ENCODE measurements at regions not wholly inside any gene's neighbourhood (a gene's known extent, or its start where the extent isn't known, plus 50 kb on each side); places are given as distances from the start of the nearest gene placed in this dataset.
A peak's percentile ranks its signal among the peaks of the same experiment; 100 is the strongest.

GRCh38 chr2:47315475-47315874 lies 53.6 kb upstream of the EPCAM start:
- no peaks in the 10 kb centered on the region for H3K36me3 ChIP-seq (ENCODE audit: insufficient read depth, low read length)
- peaks cover 7% of the 10 kb centered on the region for H3K4me1 ChIP-seq (ENCODE audit: insufficient read depth, low read length)
- H2AFZ ChIP-seq (ENCODE audit: low read depth, low read length) = no peak overlapping the region
- no peaks in the 10 kb centered on the region for H3K9me3 Mint-ChIP-seq (ENCODE audit: unreplicated experiment)
- no peak for FAIRE-seq
- H3K4me2 ChIP-seq (ENCODE audit: low read length) = no peak overlapping the region
- no peaks in the 10 kb centered on the region for H3K27me3 ChIP-seq (ENCODE audit: insufficient read depth, low read length)
- H3K27me3 Mint-ChIP-seq (ENCODE audit: low read depth, unreplicated experiment) = no peaks in the 10 kb centered on the region
- no peak for TF ChIP-seq CTCF (IDR thresholded peaks at IDR 0.05; ENCODE audit: insufficient read depth, low read depth, low read length)
- no peak for TF ChIP-seq EZH2 (IDR thresholded peaks at IDR 0.05; ENCODE audit: insufficient read depth, low read length)
- no peak overlapping the region for H3K27ac Mint-ChIP-seq (ENCODE audit: unreplicated experiment)
- H3K79me2 ChIP-seq (ENCODE audit: insufficient read depth, low read length) = no peaks in the 10 kb centered on the region
- no peak overlapping the region for H3K9ac ChIP-seq (ENCODE audit: low read length)
- no peak overlapping the region for H3K27ac ChIP-seq (ENCODE audit: low read depth, low read length)
- H3K36me3 Mint-ChIP-seq (ENCODE audit: low read depth, unreplicated experiment) = no peaks in the 10 kb centered on the region
- no peaks in the 10 kb centered on the region for H3K9me3 ChIP-seq (ENCODE audit: insufficient read depth, low read depth, low read length)
- H3K4me3 ChIP-seq (ENCODE audit: insufficient read depth, low read depth, low read length) = no peak overlapping the region
- peaks cover 15% of the 10 kb centered on the region for H3K4me1 Mint-ChIP-seq (ENCODE audit: low read depth, unreplicated experiment)
- no peaks in the 10 kb centered on the region for H4K20me1 ChIP-seq (ENCODE audit: insufficient read depth, low read length)
- no peak overlapping the region for H3K4me3 Mint-ChIP-seq (ENCODE audit: unreplicated experiment)
- DNase-seq (ENCODE audit: low read depth) = no peak

GRCh38 chr2:47313728-47314127 lies 55.4 kb upstream of the EPCAM start:
- Histone ChIP-seq H3K36me3 (ENCODE audit: insufficient read depth, low read length) (no peaks in the 10 kb centered on the region), H4K20me1 (ENCODE audit: insufficient read depth, low read length) (no peaks in the 10 kb centered on the region), H3K4me3 (ENCODE audit: insufficient read depth, low read depth, low read length) (no peak overlapping the region), H3K27ac (ENCODE audit: low read depth, low read length) (no peak overlapping the region), H3K79me2 (ENCODE audit: insufficient read depth, low read length) (no peaks in the 10 kb centered on the region), H3K9ac (ENCODE audit: low read length) (no peak overlapping the region), H3K27me3 (ENCODE audit: insufficient read depth, low read length) (no peaks in the 10 kb centered on the region), H3K4me2 (ENCODE audit: low read length) (no peak overlapping the region), H3K4me1 (ENCODE audit: insufficient read depth, low read length) (peaks cover 10% of the 10 kb centered on the region), H3K9me3 (ENCODE audit: insufficient read depth, low read depth, low read length) (no peaks in the 10 kb centered on the region), H2AFZ (ENCODE audit: low read depth, low read length) (no peak overlapping the region)
- Mint-ChIP-seq H3K4me3 (ENCODE audit: unreplicated experiment) (no peak overlapping the region), H3K27ac (ENCODE audit: unreplicated experiment) (no peak overlapping the region), H3K4me1 (ENCODE audit: low read depth, unreplicated experiment) (peaks cover 27% of the 10 kb centered on the region), H3K27me3 (ENCODE audit: low read depth, unreplicated experiment) (no peaks in the 10 kb centered on the region), H3K9me3 (ENCODE audit: unreplicated experiment) (no peaks in the 10 kb centered on the region), H3K36me3 (ENCODE audit: low read depth, unreplicated experiment) (no peaks in the 10 kb centered on the region)
- FAIRE-seq (no peak), DNase-seq (ENCODE audit: low read depth) (no peak)
- TF ChIP-seq EZH2 (IDR thresholded peaks at IDR 0.05; ENCODE audit: insufficient read depth, low read length) = no peak
- no peak for TF ChIP-seq CTCF (IDR thresholded peaks at IDR 0.05; ENCODE audit: insufficient read depth, low read depth, low read length)

- no peak overlapping the region for H3K27ac Mint-ChIP-seq (ENCODE audit: unreplicated experiment)
- no peak for FAIRE-seq
- peak; percentile 38 for DNase-seq (ENCODE audit: low read depth)
- Histone ChIP-seq H3K27me3 (ENCODE audit: insufficient read depth, low read length) (no peaks in the 10 kb centered on the region), H3K9me3 (ENCODE audit: insufficient read depth, low read depth, low read length) (no peaks in the 10 kb centered on the region), H3K36me3 (ENCODE audit: insufficient read depth, low read length) (no peaks in the 10 kb centered on the region), H4K20me1 (ENCODE audit: insufficient read depth, low read length) (no peaks in the 10 kb centered on the region), H3K4me1 (ENCODE audit: insufficient read depth, low read length) (peaks cover 10% of the 10 kb centered on the region), H3K4me3 (ENCODE audit: insufficient read depth, low read depth, low read length) (no peak overlapping the region), H3K9ac (ENCODE audit: low read length) (no peak overlapping the region), H2AFZ (ENCODE audit: low read depth, low read length) (no peak overlapping the region), H3K79me2 (ENCODE audit: insufficient read depth, low read length) (no peaks in the 10 kb centered on the region), H3K27ac (ENCODE audit: low read depth, low read length) (no peak overlapping the region), H3K4me2 (ENCODE audit: low read length) (no peak overlapping the region)
- H3K9me3 Mint-ChIP-seq (ENCODE audit: unreplicated experiment) = no peaks in the 10 kb centered on the region
- H3K4me1 Mint-ChIP-seq (ENCODE audit: low read depth, unreplicated experiment) = peaks cover 29% of the 10 kb centered on the region
- H3K4me3 Mint-ChIP-seq (ENCODE audit: unreplicated experiment) = no peak overlapping the region
- no peaks in the 10 kb centered on the region for H3K27me3 Mint-ChIP-seq (ENCODE audit: low read depth, unreplicated experiment)
- H3K36me3 Mint-ChIP-seq (ENCODE audit: low read depth, unreplicated experiment) = no peaks in the 10 kb centered on the region
- no peak for TF ChIP-seq CTCF (IDR thresholded peaks at IDR 0.05; ENCODE audit: insufficient read depth, low read depth, low read length)
- TF ChIP-seq EZH2 (IDR thresholded peaks at IDR 0.05; ENCODE audit: insufficient read depth, low read length) = no peak
Observed at GRCh38 chr2:47313141-47313691, 55.9 kb upstream of the EPCAM start.
